ENCODE measurements at regions not wholly inside any gene's neighbourhood (a gene's known extent, or its start where the extent isn't known, plus 50 kb on each side); places are given as distances from the start of the nearest gene placed in this dataset.
A peak's percentile ranks its signal among the peaks of the same experiment; 100 is the strongest.

GRCh38 chr11:104672897-104673296 lies 225.4 kb downstream of the CASP12 start:
- no peak for ATAC-seq
- H3K9me3 ChIP-seq = no peaks in the 10 kb centered on the region
- no peak for TF ChIP-seq CTCF (IDR thresholded peaks at IDR 0.05)
- no peak for DNase-seq
- no peaks in the 10 kb centered on the region for H3K36me3 ChIP-seq (ENCODE audit: low read depth)
- intact Hi-C loops (cut with DNase I, micrococcal nuclease) = no loop called here
- no peak overlapping the region for H3K4me3 ChIP-seq
- no peaks in the 10 kb centered on the region for H3K4me1 ChIP-seq (ENCODE audit: low read depth)

GRCh38 chr11:104668797-104669463 lies 229.3 kb downstream of the CASP12 start:
- no peak for TF ChIP-seq CTCF (IDR thresholded peaks at IDR 0.05)
- no peak for DNase-seq
- Histone ChIP-seq H3K9me3 (no peaks in the 10 kb centered on the region), H3K4me1 (ENCODE audit: low read depth) (no peaks in the 10 kb centered on the region), H3K4me3 (no peak overlapping the region), H3K36me3 (ENCODE audit: low read depth) (no peaks in the 10 kb centered on the region)
- ATAC-seq = peak; percentile 26
- intact Hi-C loops (cut with DNase I, micrococcal nuclease) = no loop called here

- no peak for TF ChIP-seq CTCF (IDR thresholded peaks at IDR 0.05)
- Histone ChIP-seq H3K4me1 (ENCODE audit: low read depth) (no peaks in the 10 kb centered on the region), H3K4me3 (no peak overlapping the region), H3K9me3 (no peaks in the 10 kb centered on the region), H3K36me3 (ENCODE audit: low read depth) (no peaks in the 10 kb centered on the region)
- intact Hi-C loops (cut with DNase I, micrococcal nuclease) = no loop called here
- no peak for DNase-seq
- no peak for ATAC-seq
Measured at GRCh38 chr11:104666624-104667023, 231.6 kb downstream of the CASP12 start.

GRCh38 chr11:104665641-104666040 lies 232.6 kb downstream of the CASP12 start:
- DNase-seq = no peak
- H3K36me3 ChIP-seq (ENCODE audit: low read depth) = no peaks in the 10 kb centered on the region
- ATAC-seq = no peak
- TF ChIP-seq CTCF (IDR thresholded peaks at IDR 0.05) = no peak
- no peaks in the 10 kb centered on the region for H3K4me1 ChIP-seq (ENCODE audit: low read depth)
- H3K4me3 ChIP-seq = no peak overlapping the region
- intact Hi-C loops (cut with DNase I, micrococcal nuclease) = no loop called here
- H3K9me3 ChIP-seq = no peaks in the 10 kb centered on the region

GRCh38 chr11:104663190-104664140 lies 234.8 kb downstream of the CASP12 start:
- Histone ChIP-seq H3K9me3 (no peaks in the 10 kb centered on the region), H3K36me3 (ENCODE audit: low read depth) (no peaks in the 10 kb centered on the region), H3K4me3 (no peak overlapping the region), H3K4me1 (ENCODE audit: low read depth) (no peaks in the 10 kb centered on the region)
- no peak for TF ChIP-seq CTCF (IDR thresholded peaks at IDR 0.05)
- intact Hi-C loops (cut with DNase I, micrococcal nuclease) = no loop called here
- ATAC-seq (no peak), DNase-seq (no peak)

Measured in mucosa of descending colon (tissue), 3 donors.